HEK293 (cell line): ENCODE measurements at regions not wholly inside any gene's neighbourhood (a gene's known extent, or its start where the extent isn't known, plus 50 kb on each side); places are given as distances from the start of the nearest gene placed in this dataset.

Experiments used
- ELK4 ChIP-seq: IDR thresholded peaks from 2 replicates; pipeline ENCODE4 v1.6.1; 2011; ENCODE audit warnings: mild to moderate bottlenecking, low read depth, low read length, borderline replicate concordance
- GFI1B ChIP-seq: fragments of 450-650 bp; formaldehyde crosslinking; IDR thresholded peaks from 2 replicates; pipeline ENCODE4 v1.5.1; 2016; ENCODE audit warnings: missing biosample characterization, missing genetic modification characterization
- PRDM6 ChIP-seq: fragments of 450-650 bp; formaldehyde crosslinking; IDR thresholded peaks from 2 replicates; pipeline ENCODE4 v1.5.1; 2017; ENCODE audit warnings: missing biosample characterization, missing genetic modification characterization
- REPIN1 ChIP-seq: fragments of 450-650 bp; formaldehyde crosslinking; IDR thresholded peaks from 2 replicates; pipeline ENCODE4 v1.5.1; 2017; ENCODE audit warnings: missing biosample characterization, missing genetic modification characterization, low read depth
- TSHZ1 ChIP-seq: fragments of 450-650 bp; formaldehyde crosslinking; IDR thresholded peaks from 2 replicates; pipeline ENCODE4 v1.5.1; 2016; ENCODE audit warnings: missing biosample characterization, missing genetic modification characterization, borderline replicate concordance
- YY2 ChIP-seq: fragments of 450-650 bp; formaldehyde crosslinking; IDR thresholded peaks from 2 replicates; pipeline ENCODE4 v1.5.1; 2016; ENCODE audit warnings: missing biosample characterization, missing genetic modification characterization
- ZBTB20 ChIP-seq: fragments of 450-650 bp; formaldehyde crosslinking; IDR thresholded peaks from 2 replicates; pipeline ENCODE4 v1.5.1; 2016; ENCODE audit warnings: missing biosample characterization, missing genetic modification characterization
- ZBTB49 ChIP-seq: fragments of 450-650 bp; formaldehyde crosslinking; IDR thresholded peaks from 2 replicates; pipeline ENCODE4 v1.5.1; 2016; ENCODE audit warnings: missing biosample characterization, missing genetic modification characterization, low read depth
- ZNF132 ChIP-seq: fragments of 450-650 bp; formaldehyde crosslinking; IDR thresholded peaks from 2 replicates; pipeline ENCODE4 v1.5.1; 2017; ENCODE audit warnings: missing biosample characterization, missing genetic modification characterization, borderline replicate concordance
- ZNF2 ChIP-seq: fragments of 450-650 bp; formaldehyde crosslinking; IDR thresholded peaks from 2 replicates; pipeline ENCODE4 v1.5.1; 2016; ENCODE audit warnings: missing biosample characterization, missing genetic modification characterization
- ZNF23 ChIP-seq: fragments of 450-650 bp; formaldehyde crosslinking; IDR thresholded peaks from 2 replicates; pipeline ENCODE4 v1.5.1; 2016; ENCODE audit warnings: missing biosample characterization, missing genetic modification characterization, borderline replicate concordance
- ZNF239 ChIP-seq: fragments of 450-650 bp; formaldehyde crosslinking; IDR thresholded peaks from 2 replicates; pipeline ENCODE4 v1.5.1; 2016; ENCODE audit warnings: missing biosample characterization, missing genetic modification characterization
- ZNF391 ChIP-seq: fragments of 450-650 bp; formaldehyde crosslinking; IDR thresholded peaks from 2 replicates; pipeline ENCODE4 v1.5.1; 2016; ENCODE audit warnings: low read depth, missing biosample characterization, missing genetic modification characterization, borderline replicate concordance
- ZNF501 ChIP-seq: fragments of 450-650 bp; formaldehyde crosslinking; IDR thresholded peaks from 2 replicates; pipeline ENCODE4 v1.5.1; 2016; ENCODE audit warnings: missing biosample characterization, missing genetic modification characterization
- ZNF518A ChIP-seq: fragments of 450-650 bp; formaldehyde crosslinking; conservative IDR thresholded peaks from 2 replicates; pipeline ENCODE4 v1.5.1; 2016; ENCODE audit warnings: low read depth, missing biosample characterization, missing genetic modification characterization
- ZNF558 ChIP-seq: fragments of 450-650 bp; formaldehyde crosslinking; IDR thresholded peaks from 2 replicates; pipeline ENCODE4 v1.5.1; 2016; ENCODE audit warnings: missing biosample characterization, missing genetic modification characterization
- ZNF639 ChIP-seq: fragments of 450-650 bp; formaldehyde crosslinking; IDR thresholded peaks from 2 replicates; pipeline ENCODE4 v1.5.1; 2016; ENCODE audit warnings: missing biosample characterization, missing genetic modification characterization
- ZNF660 ChIP-seq: fragments of 450-650 bp; IDR thresholded peaks from 2 replicates; pipeline ENCODE4 v1.5.1; 2018; ENCODE audit warnings: missing biosample characterization, mild to moderate bottlenecking, missing genetic modification characterization
- ZNF704 ChIP-seq: fragments of 450-650 bp; formaldehyde crosslinking; IDR thresholded peaks from 2 replicates; pipeline ENCODE4 v1.5.1; 2016; ENCODE audit warnings: missing biosample characterization, missing genetic modification characterization
- ZNF707 ChIP-seq: fragments of 450-650 bp; formaldehyde crosslinking; IDR thresholded peaks from 2 replicates; pipeline ENCODE4 v1.5.1; 2016; ENCODE audit warnings: missing biosample characterization, missing genetic modification characterization
- ZNF792 ChIP-seq: fragments of 450-650 bp; formaldehyde crosslinking; IDR thresholded peaks from 2 replicates; pipeline ENCODE4 v1.5.1; 2016; ENCODE audit warnings: missing biosample characterization, missing genetic modification characterization
- ZNF837 ChIP-seq: fragments of 450-650 bp; formaldehyde crosslinking; IDR thresholded peaks from 2 replicates; pipeline ENCODE4 v1.5.1; 2016; ENCODE audit warnings: missing biosample characterization, missing genetic modification characterization

- TF ChIP-seq ELK4 (no peak), ZNF558 (tag by site-specific recombination) (no peak), ZNF391 (tag by site-specific recombination) (0 out of 2 replicates have a peak, but pooled peaks have one; percentile 61), ZNF707 (no peak), TSHZ1 (tag by site-specific recombination) (peak; percentile 92), ZBTB20 (tag by site-specific recombination) (0 out of 2 replicates have a peak, but pooled peaks have one; percentile 19), GFI1B (tag by site-specific recombination) (peak; percentile 76; the same call in 1 of the 2 replicates), ZNF23 (no peak), ZNF2 (tag by site-specific recombination) (peak; percentile 86), YY2 (tag by site-specific recombination) (no peak), ZNF239 (tag by site-specific recombination) (no peak), ZNF518A (tag by site-specific recombination) (no peak; the same call in 1 of the 2 replicates), ZNF704 (tag by site-specific recombination) (no peak), ZNF792 (tag by site-specific recombination) (no peak), PRDM6 (tag by site-specific recombination) (peak; percentile 92), ZNF501 (tag by site-specific recombination) (no peak), ZNF132 (tag by site-specific recombination) (no peak), ZNF639 (peak; percentile 89), REPIN1 (tag by site-specific recombination) (no peak), ZNF660 (tag by site-specific recombination) (peak; percentile 100), ZNF837 (tag by site-specific recombination) (no peak), ZBTB49 (tag by site-specific recombination) (no peak)
Observed at GRCh38 chr17:70661342-70662222, 492.2 kb downstream of the KCNJ2 start (continued).
